Subcutaneous abdominal adipose tissue (tissue), 5 donors: ENCODE measurements at regions not wholly inside any gene's neighbourhood (a gene's known extent, or its start where the extent isn't known, plus 50 kb on each side); places are given as distances from the start of the nearest gene placed in this dataset.
"Not testable (repeated sequence)": the region's sequence is repeated elsewhere in the genome, so short reads cannot be mapped to it uniquely, and the experiment has no call there.

Experiments used
- H3K27ac ChIP-seq: one replicate; pipeline ENCODE4 v1.7.0; 2013; ENCODE audit warnings: low read depth, mild to moderate bottlenecking, inconsistent platforms, low read length, moderate library complexity
- H3K27me3 ChIP-seq, 5 donors: one replicate each; pipeline ENCODE4 v1.7.0; 2013; ENCODE audit warnings: low read length in 5 of 5, inconsistent platforms in 1 of 5; ENCODE audit not compliant: control insufficient read depth in 5 of 5, insufficient read depth in 4 of 5
- H3K36me3 ChIP-seq, 5 donors: one replicate each; pipeline ENCODE4 v1.7.0; 2013; ENCODE audit warnings: low read length in 5 of 5; ENCODE audit not compliant: control insufficient read depth in 5 of 5, insufficient read depth in 5 of 5
- H3K4me1 ChIP-seq, 5 donors: one replicate each; pipeline ENCODE4 v1.7.0; 2013; ENCODE audit warnings: low read length in 5 of 5, mild to moderate bottlenecking in 3 of 5, moderate library complexity in 1 of 5; ENCODE audit not compliant: control insufficient read depth in 5 of 5, insufficient read depth in 5 of 5
- H3K4me3 ChIP-seq, 5 donors: one replicate each; pipeline ENCODE4 v1.7.0; 2013; ENCODE audit warnings: low read length in 5 of 5, low read depth in 1 of 5
- H3K9ac ChIP-seq, 5 donors: one replicate each; pipeline ENCODE4 v1.7.0; 2013; ENCODE audit warnings: low read length in 5 of 5, mild to moderate bottlenecking in 4 of 5, moderate library complexity in 3 of 5
- H3K9me3 ChIP-seq, 5 donors: one replicate each; pipeline ENCODE4 v1.7.0; 2013; ENCODE audit warnings: low read length in 5 of 5; ENCODE audit not compliant: control insufficient read depth in 5 of 5
- donor health status: healthy.
- donor health status: healthy.
- donor health status: healthy.
- donor health status: healthy.
- donor health status: healthy.

- H3K4me1 ChIP-seq: peaks cover 0 to 14% (median 0%) of the 10 kb centered on the region in 5 donors
- not testable (repeated sequence) for H3K36me3 ChIP-seq, H3K9ac ChIP-seq, H3K4me3 ChIP-seq, H3K27ac ChIP-seq, H3K9me3 ChIP-seq, H3K27me3 ChIP-seq
These were observed 113.4 kb upstream of the HEY2 start for GRCh38 chr6:125636011-125636410.

- Histone ChIP-seq H3K36me3 (no peaks in the 10 kb centered on the region), H3K27me3 (no peaks in the 10 kb centered on the region), H3K4me3 (no peak overlapping the region), H3K9me3 (no peaks in the 10 kb centered on the region), H3K27ac (no peak overlapping the region), H3K4me1 (peaks cover 0 to 14% (median 0%) of the 10 kb centered on the region in 5 donors), H3K9ac (no peak overlapping the region)
These were observed 112.8 kb upstream of the HEY2 start for GRCh38 chr6:125636671-125637070.

GRCh38 chr6:125637207-125637606 lies 112.2 kb upstream of the HEY2 start:
- Histone ChIP-seq H3K9ac (no peak overlapping the region), H3K9me3 (no peaks in the 10 kb centered on the region), H3K27me3 (no peaks in the 10 kb centered on the region), H3K4me1 (peaks cover 0 to 14% (median 0%) of the 10 kb centered on the region in 5 donors), H3K36me3 (no peaks in the 10 kb centered on the region), H3K4me3 (no peak overlapping the region), H3K27ac (no peak overlapping the region)

- Histone ChIP-seq H3K9me3 (no peaks in the 10 kb centered on the region), H3K27me3 (no peaks in the 10 kb centered on the region), H3K4me3 (no peak overlapping the region), H3K36me3 (no peaks in the 10 kb centered on the region), H3K27ac (no peak overlapping the region), H3K9ac (no peak overlapping the region), H3K4me1 (peaks cover 0 to 14% (median 0%) of the 10 kb centered on the region in 5 donors)
These were observed 109.9 kb upstream of the HEY2 start for GRCh38 chr6:125639466-125640020.

GRCh38 chr6:125640441-125641150 lies 108.8 kb upstream of the HEY2 start:
- H3K4me3 ChIP-seq: no peak overlapping the region

GRCh38 chr6:125643967-125644661 lies 105.3 kb upstream of the HEY2 start:
- not testable (repeated sequence) for H3K9me3 ChIP-seq

More at GRCh38 chr6:125640441-125641150, 108.8 kb upstream of the HEY2 start:
- Histone ChIP-seq H3K9me3 (no peaks in the 10 kb centered on the region), H3K36me3 (no peaks in the 10 kb centered on the region), H3K27ac (no peak overlapping the region), H3K9ac (no peak overlapping the region), H3K4me1 (peaks cover 0 to 14% (median 0%) of the 10 kb centered on the region in 5 donors), H3K27me3 (no peaks in the 10 kb centered on the region)

GRCh38 chr6:125647391-125647790 lies 102.0 kb upstream of the HEY2 start:
- no peak overlapping the region for H3K27ac ChIP-seq
- H3K9me3 ChIP-seq: no peaks in the 10 kb centered on the region
- H3K9ac ChIP-seq: no peak overlapping the region
- no peak overlapping the region for H3K4me3 ChIP-seq
- H3K4me1 ChIP-seq: no peaks in the 10 kb centered on the region
- no peaks in the 10 kb centered on the region for H3K36me3 ChIP-seq
- H3K27me3 ChIP-seq: no peaks in the 10 kb centered on the region

More at GRCh38 chr6:125643967-125644661, 105.3 kb upstream of the HEY2 start:
- H3K36me3 ChIP-seq, H3K27me3 ChIP-seq, H3K27ac ChIP-seq, H3K4me3 ChIP-seq, H3K9ac ChIP-seq: not testable (repeated sequence)
- peaks cover 0 to 14% (median 0%) of the 10 kb centered on the region in 5 donors for H3K4me1 ChIP-seq

GRCh38 chr6:125653752-125654151 lies 95.7 kb upstream of the HEY2 start:
- not testable (repeated sequence) for H3K36me3 ChIP-seq, H3K9me3 ChIP-seq, H3K27ac ChIP-seq, H3K4me3 ChIP-seq, H3K27me3 ChIP-seq, H3K4me1 ChIP-seq, H3K9ac ChIP-seq

- Histone ChIP-seq H3K4me3 (no peak overlapping the region), H3K27me3 (no peaks in the 10 kb centered on the region)
These were observed 93.9 kb upstream of the HEY2 start for GRCh38 chr6:125655511-125655910.

GRCh38 chr6:125656287-125656870 lies 93.1 kb upstream of the HEY2 start:
- Histone ChIP-seq H3K9ac (no peak overlapping the region), H3K36me3 (no peaks in the 10 kb centered on the region), H3K4me1 (no peaks in the 10 kb centered on the region), H3K9me3 (no peaks in the 10 kb centered on the region), H3K4me3 (no peak overlapping the region), H3K27ac (no peak overlapping the region), H3K27me3 (no peaks in the 10 kb centered on the region)

More at GRCh38 chr6:125655511-125655910, 93.9 kb upstream of the HEY2 start:
- Histone ChIP-seq H3K4me1 (no peaks in the 10 kb centered on the region), H3K36me3 (no peaks in the 10 kb centered on the region), H3K27ac (no peak overlapping the region), H3K9ac (no peak overlapping the region), H3K9me3 (no peaks in the 10 kb centered on the region)
